ENCODE measurements at regions not wholly inside any gene's neighbourhood (a gene's known extent, or its start where the extent isn't known, plus 50 kb on each side); places are given as distances from the start of the nearest gene placed in this dataset.

DNA sequence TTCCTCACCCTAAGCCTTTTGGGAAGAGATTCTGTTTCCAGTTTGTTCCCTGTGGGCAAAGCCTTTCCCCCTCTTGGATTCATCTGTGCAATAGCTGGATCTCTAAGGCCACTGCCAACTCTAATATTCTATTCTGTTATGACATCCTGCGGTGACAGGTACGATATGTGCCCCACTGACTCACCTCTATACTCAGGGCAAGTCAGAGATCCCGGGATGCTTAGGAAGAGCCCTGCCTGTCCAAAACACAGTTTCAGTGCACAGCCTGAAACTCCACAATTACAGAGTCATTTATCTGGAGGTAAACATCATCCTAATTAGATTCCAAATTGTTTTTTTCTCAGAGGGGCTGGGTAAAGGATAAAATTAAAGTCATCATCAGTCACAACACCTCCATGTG, 190.2 kb downstream of the TFCP2L1 start:
- TF ChIP-seq, protein P1, sequence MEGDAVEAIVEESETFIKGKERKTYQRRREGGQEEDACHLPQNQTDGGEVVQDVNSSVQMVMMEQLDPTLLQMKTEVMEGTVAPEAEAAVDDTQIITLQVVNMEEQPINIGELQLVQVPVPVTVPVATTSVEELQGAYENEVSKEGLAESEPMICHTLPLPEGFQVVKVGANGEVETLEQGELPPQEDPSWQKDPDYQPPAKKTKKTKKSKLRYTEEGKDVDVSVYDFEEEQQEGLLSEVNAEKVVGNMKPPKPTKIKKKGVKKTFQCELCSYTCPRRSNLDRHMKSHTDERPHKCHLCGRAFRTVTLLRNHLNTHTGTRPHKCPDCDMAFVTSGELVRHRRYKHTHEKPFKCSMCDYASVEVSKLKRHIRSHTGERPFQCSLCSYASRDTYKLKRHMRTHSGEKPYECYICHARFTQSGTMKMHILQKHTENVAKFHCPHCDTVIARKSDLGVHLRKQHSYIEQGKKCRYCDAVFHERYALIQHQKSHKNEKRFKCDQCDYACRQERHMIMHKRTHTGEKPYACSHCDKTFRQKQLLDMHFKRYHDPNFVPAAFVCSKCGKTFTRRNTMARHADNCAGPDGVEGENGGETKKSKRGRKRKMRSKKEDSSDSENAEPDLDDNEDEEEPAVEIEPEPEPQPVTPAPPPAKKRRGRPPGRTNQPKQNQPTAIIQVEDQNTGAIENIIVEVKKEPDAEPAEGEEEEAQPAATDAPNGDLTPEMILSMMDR (conservative IDR thresholded peaks at IDR 0.05): no peak
- TF ChIP-seq ZFX (IDR thresholded peaks at IDR 0.05): no peak

All from C4-2B (cell line).